HG03571 (cell line): ENCODE measurements at regions not wholly inside any gene's neighbourhood (a gene's known extent, or its start where the extent isn't known, plus 50 kb on each side); places are given as distances from the start of the nearest gene placed in this dataset.

Source experiments
- ATAC-seq: cut with Tn5 transposase; IDR thresholded peaks from one replicate; pipeline ENCODE4 v1.9.1; 2021; ENCODE audit not compliant: unreplicated experiment

DNA sequence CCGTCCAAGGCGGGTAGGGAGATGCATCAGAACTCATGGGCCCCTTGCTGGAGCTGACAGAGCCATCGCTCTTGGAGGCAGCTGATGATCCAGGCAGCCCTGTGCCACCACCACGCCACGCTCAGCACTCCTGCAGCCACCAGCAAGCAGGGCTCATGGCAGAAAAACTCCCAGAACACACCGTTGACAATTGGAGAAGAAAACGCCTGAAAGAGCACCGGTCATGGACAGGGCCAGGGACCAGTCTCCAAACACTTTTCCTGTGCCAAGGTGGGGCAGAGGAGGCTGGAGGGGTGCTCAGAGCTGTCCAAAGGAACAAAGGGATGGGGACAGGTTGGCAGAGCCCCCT is 132.2 kb downstream of the FOXL1 start:
- no peak for ATAC-seq

DNA sequence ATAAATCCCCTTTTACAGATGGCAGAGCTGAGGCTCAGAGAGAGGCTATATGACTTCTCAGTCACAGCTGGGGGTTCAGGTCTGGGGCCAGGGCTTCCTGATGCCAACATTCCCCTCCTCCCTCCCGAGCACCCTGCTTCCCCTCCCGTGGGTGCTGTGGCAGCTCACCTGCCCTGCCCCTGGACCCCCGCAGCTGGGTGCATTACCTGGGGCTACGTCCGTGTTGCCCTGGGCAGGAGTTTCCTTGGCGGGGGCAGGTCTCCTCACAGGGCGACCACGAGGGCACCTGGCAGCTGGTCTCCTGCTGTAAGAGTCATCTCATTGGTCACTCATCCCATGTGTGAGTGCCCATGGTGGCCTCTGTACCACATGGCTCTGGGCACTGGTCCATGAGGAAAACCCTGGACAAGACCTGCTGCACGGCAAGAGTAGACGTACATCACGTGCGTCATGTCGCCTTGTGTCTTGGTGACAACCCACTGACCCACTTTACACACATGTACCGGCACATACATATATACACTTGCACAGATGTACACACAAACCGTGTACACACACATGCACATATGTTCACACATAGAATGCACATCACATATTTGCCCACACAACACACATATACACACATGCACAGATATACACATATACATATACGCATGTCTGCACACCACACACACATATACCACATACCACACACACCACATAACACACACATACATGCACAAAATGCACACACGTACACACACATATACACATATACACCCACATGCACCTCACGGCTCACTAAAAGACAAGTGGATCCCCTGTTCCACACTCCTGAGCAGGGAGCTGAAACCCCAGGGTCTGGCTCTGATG is 134.0 kb downstream of the FOXL1 start:
- no peak for ATAC-seq

DNA sequence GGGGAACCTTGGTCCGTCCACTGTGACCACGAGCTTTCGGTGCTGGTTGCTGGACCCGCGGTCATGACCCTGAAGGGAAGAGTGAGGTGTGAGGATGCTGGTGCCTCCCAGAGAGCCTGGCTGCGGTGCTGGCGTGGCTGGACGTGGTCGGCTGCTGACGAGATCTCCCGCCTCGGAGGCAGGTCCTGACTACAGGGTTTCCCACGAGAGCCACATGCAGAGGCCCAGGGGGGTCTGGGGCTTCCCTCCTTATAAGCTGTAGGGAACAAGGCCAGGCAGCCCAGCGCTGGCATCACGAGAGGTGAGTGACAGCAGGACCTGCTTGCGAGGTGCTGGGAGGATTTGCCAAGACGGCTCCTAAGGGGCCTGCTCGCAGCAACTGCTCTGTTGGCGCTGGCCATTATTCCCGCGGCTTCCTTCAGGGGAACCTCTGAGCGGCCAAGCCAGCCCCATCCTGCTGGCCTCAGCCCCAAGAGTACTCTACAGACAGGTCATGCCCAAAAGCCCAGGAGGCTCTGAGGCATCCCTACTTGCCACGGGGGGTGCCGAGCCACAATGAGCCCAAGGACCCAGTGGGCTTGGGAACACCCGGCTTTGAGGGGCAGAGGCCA is 134.8 kb downstream of the FOXL1 start:
- no peak for ATAC-seq

DNA sequence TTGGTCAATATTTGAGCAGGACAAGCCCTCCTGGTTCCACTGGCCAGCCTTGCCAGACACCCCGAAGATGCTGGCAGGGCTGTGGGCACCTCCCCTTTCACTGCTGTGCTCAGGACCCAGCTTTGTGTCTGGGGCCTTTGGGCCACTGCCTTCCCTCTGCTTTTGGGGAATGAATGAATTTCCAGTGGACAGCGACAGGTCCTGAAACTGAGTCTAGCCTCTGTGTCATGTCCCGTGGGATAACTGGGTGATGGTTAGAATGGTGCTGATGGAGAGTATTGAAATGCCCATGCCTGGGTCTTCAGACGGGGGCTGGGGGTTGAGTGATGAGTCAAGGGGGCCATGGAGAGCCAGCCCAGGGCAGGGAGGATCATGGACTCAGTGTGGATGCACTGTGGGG is 135.8 kb downstream of the FOXL1 start:
- no peak for ATAC-seq

DNA sequence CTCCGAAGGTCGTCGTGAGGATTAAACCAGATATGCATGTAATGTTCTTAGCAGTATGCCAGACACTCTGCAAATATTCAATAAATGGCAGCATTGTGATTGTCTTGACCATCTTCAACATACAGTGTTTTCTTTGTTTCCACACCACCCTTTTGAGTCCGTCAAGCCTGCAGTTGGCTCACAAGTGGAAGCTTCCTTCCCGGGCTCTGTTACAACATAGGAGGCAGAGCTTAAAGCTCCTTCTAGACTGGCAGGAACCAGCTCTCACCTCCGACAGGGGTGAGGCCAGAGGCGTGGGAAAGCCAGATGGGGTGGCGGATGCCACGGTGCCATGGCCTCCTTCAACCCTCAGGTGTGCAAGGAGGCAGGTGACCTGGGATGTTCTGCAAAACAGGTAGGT is 138.3 kb downstream of the FOXL1 start:
- ATAC-seq: no peak

DNA sequence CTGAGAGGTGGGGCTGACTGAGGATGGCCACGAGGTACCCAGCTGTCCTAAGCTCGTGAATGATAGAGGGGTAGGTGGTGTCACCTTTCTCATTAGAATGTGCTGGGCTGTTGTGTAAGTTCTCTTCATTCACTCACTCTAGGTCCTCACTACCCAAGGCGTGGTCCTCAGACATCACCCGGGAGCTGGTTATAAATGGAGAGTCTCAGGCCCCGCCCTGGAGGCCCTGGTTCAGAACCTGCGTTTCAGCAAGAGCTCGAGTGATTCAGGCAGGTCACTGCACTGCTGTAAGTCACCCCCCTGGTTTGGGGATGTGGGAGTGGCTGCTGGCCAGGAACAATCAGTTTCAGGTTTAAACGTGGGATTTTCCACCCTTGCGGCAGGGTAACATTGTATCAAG is 139.8 kb downstream of the FOXL1 start:
- ATAC-seq: no peak

DNA sequence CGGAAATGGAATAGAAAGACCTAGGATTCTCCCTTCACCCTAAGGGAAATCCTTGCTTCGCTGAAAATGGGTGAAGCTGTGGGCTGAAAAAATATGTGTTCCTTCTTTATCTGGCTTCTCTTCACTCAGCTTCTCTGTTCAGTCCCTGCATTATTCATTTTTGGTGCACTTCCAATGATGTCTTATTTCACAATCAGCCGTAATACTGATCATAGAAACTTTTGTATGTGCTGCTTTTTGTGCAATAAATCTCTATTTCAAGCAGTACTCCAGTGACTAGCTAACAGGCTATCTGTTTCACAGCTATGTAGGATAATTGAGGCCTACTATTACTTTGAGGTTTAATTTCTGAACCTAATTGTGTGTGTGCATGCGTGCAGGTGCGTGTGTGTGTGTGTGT is 144.6 kb downstream of the FOXL1 start:
- no peak for ATAC-seq

DNA sequence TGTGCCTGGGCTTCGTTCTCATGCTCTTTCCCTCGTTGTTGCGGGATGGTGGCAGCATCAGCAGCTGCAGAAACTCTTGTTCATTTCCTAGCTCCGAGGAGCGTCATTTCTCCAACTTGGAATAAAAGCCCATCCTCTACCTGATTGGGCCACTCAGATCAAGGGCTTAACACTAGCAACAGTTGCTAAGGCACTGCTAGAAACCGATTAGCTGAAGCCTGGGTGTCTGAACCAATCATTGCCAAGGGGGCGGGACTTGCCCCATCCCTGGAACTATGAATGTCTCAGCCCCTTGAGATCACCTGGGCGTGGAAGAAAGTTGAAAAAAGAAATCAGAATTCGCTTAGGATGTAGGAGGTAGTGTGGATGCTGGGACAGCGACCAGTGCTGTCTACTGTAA is 145.3 kb downstream of the FOXL1 start:
- no peak for ATAC-seq

DNA sequence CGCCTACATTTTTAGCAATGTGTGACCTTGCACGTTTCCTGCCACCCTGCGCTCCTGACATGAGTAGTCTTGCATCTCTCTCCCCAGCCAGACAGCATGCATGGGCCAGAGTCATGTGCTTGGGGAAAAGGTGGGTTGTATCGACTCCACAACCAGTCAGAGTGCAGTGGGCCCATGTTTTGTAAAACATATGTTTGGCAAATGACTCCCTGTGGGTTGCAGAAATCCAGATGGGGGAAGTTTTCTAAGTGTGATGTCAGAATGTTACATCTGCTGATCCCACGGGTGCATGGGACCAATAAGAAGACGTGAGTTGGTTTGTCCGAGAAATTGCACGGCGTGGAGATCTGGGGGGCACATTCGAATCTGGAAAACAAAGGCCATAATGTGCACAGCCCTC is 147.1 kb downstream of the FOXL1 start:
- ATAC-seq: no peak

DNA sequence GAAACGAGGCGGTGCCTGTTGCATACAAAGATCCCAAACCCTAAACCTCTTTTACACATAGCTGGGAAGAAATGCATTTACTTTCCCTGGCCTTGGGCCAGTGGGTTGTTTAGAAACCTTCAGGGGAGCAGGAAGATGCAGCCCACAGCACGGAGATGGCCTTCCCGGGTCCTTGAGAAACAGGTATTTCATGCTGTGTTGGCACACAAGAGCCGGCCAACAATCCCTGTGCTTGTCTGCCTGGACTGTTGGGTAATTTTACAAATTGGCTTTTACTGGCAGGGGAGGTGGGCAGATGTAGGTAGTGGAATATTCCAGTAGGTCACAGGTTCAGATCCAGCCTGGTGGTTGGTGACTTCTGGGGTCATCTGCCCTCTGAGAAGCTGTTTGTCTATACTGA is 148.0 kb downstream of the FOXL1 start:
- no peak for ATAC-seq

DNA sequence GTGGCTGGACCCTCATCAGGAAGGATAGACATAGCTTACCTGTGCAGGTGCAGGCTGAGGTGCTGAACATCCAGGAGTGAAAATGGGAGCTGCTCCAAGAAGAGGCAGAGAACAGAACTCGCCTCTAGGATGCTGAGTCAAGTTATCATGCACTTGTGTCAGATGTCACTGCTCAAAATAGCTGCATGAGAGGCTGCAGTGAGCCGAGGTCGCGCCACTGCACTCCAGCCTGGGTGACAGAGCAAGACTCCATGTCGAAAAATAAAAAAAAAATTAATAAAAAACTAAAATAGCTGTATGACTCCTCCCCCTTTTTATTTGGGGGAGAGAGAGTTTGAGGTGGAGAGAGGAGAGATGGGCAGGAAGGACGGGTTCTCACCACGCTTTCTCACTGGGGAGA is 148.8 kb downstream of the FOXL1 start:
- no peak for ATAC-seq

DNA sequence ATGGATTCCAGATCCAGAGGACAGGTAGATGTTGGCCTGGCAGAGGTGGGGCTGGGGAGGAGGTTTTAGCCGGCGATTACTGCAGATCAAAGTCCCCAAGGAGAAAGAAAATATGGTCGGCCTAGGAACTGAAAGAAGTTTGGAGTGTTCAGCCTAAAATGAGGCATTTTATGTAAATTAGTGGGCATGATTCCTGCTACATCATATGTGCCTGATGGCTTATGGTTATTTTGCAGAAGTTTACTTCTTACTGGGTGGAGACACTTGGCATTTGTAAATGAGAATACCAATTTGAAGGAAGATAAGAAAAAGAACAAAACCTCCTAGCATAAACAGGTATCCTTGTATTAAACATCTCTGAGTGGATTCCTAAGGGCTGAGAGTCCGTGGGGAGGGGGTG is 149.3 kb downstream of the FOXL1 start:
- ATAC-seq: no peak

DNA sequence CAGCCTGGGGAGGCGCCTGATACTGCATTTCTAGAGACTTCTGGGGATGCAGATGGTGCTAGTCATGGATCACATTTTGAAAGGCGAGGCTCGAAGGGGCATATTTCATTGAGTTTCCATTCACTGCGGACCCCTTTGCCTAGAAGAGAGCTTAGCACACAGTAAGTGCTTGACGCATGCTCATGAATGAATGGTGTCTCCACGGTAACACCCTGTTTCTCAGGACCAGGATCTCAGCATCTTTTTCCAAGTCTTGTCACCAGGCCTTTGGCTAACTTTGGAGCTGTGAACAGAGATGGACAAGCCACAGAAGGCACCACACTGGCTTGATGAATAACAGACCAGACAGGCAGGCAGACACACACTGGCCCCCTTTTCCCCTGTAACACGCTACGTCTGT is 151.3 kb downstream of the FOXL1 start:
- no peak for ATAC-seq

DNA sequence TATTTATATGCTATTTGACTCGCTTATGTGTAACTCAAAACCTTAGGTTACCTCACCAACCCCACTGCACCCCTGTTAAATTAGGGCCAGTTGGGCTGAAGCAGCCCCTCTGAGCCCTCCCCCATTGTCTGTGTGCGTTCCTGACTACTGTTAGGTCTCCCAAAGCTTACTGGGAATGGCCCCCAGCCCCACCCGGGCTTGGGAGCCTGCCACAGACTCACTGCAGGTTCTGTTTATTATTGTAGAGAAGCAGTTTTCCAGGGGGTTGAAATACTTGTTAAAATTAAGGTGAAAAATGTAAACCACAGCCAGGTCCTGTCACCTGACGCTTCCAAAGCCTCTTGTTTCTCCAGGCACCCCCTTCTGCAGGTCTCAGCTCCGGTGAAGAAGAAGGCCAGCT is 151.7 kb downstream of the FOXL1 start:
- no peak for ATAC-seq

DNA sequence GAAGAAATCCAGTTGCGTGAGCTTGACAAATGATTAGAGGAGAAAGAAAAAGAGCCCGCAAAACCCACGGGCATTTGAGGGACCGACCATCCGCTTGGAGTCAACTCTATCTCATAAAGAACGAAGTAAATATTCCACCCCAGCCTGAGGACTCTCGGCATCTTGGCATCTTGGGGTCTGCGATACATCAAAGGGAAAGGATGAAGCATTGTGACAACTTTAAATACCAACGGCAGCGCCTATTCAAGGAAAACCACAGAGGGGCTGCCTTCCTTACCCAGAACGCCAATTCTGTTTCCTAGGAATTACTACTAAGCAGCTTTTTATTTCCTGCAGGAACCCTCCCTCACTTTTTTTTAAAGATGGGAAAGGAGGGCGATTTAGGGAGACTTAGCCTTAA is 152.2 kb downstream of the FOXL1 start:
- no peak for ATAC-seq

DNA sequence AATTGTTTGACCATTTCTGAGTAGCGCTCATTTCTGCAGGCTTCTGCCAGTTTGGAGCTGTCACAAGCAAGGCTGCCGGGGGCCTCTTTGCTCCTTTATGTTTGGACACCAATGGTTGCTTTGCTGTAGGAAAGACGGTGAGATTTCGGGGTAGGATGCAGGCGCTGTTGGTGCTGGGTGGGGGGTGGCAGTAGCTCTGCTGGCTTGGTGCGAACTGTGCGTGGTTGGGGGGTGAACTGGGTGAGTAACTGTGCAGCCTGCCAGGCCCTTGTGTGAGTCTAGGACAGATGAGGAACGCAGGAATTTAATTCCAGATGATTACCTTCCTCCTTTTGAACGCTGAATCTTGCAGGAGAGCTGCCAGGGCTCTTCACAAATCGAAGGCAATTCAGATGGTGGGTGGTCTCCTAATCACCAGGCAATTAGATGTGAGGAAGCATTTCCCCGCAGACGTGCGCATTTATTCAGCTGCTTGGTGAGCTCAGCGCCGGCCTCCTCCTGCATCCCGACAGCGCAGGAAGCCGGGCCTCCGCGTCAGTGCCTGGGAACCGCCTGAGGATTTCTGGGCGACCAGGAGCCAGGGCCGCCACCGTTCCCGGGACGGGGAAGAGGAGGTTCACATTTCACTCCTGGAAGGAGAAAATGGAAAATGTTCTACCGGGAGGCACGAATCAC is 154.4 kb downstream of the FOXL1 start:
- ATAC-seq: no peak

DNA sequence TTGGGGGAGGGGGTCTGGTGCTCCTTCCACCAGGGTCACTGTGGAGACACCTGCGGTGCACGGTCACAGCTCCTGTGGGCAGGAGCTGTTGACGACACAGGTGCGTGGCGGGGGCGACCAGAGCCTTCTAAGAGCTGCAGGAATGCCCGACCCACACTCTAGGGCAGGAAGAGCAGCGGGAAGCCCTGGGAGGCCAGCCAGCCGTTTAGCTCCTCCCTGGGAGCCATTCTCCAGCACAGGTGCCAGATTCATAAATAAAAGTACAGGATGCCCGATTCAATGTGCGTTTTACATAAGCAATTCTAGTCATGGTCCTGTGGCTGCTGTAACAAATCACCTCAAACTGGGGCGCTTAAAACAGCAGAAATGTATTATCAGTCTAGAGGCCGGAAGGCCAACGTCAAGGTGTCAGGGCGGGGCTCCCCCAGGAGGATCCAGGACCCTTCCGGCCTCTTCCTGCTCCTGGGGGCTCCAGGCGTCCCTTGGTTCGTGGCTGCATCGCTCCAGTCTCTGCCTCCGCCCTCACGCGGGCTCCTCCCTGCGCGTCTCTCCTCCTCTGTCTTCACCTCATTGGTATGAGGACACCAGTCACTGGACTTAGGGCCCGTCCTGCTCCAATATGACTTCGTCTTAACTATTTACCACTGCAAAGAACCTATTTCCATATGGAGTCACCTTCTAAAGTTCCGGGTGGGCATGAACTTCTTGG is 155.4 kb downstream of the FOXL1 start:
- no peak for ATAC-seq

DNA sequence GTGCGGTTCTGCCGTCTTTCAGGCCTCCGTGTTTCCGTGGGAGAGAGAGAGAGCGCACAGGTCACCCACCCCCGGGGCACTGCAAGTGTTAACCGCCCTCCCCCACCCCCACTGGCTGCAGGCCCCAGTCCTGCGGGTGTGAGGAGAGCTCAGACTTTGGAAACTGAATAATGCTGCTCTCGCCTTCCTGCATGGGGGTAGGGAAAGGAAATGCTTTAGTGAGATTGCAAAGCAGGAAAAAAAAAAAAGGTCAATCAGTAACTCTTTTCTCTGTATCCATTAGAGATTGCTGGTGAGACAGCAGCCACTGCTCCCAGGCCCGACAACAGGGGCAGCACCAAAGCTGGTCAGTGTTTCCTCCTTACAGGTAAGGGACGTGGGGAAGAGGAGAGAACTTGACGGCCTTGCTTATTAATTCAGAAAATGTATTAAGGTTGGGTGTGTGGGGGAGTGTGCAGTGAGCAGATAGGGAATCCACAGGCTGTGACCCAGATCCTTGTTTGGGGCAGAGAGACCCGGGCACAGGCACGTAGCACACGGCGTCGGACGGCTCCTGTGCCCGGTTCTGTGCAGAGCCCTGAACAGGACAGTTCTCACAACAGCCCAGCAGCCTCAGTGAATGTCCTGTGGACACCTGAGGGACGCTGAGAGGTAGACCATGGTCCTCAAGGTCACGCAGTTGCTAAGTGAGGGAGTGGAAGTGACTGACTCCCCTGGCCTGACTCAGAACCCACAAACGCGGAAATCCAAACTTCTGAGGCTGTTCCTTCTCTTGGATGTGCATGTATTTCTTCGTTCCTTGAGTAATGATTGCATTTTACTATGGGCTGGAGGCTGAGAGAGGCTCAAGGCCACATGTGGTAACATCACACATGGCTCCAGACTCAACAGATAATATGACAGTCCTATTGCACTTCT is 156.5 kb downstream of the FOXL1 start:
- no peak for ATAC-seq

DNA sequence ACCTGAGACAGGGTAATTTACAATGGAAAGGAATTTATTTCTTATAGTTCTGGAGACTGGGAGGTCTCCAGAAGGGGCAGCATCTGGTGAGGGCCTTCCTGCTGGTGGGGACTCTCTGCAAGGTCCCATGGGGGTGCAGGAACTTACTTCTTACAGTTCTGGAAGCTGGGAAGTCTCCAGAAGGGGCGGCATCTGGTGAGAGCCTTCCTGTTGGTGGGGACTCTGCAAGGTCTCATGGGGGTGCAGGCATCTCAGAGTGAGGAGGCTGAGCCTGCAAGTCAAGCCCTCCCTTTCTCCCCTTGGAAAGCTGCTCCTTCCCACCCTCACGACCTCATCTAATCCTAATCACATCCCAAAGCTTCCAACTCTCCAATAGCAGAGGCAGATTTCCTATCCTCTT is 157.4 kb downstream of the FOXL1 start:
- ATAC-seq: no peak

DNA sequence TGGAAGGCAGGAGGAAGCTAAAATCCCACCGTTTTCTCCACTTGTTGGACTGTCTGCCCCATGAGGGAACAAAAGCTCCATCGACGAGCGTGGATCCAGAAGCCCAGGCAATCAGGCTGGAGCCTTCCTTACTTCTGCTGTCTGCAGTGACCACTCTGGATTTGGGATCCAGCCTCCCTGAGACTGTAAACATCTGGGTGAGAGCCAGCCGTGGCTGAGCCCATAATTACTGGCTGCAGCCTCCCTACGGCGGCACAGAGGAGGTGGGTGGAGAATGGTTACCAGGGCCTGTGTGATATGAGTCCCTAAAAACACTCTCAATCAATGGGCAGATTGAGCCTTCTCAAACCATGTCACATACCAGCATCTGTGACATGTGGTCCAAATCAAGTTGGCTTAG is 158.2 kb downstream of the FOXL1 start:
- no peak for ATAC-seq

DNA sequence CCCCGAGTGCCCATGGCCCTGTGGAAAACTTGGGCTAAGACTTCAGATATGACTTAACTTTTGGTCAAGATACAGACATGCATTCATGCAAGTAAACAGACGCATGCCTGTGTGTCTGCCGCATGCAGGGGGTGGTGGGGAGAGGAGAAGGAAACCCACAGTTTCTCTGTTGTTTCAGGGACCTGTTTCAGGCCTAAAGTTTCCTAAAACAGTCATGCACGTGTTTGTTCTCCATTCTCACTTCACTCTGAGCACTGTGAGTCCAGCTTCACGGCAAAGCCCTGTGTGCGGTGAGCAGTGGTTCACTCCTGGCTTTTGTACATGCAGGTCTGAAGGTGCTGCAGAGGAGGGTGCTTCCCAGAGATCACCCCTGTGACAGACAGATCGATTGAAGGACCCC is 158.7 kb downstream of the FOXL1 start:
- ATAC-seq: no peak
